Mesenteric fat pad (tissue), 1 donor: ENCODE measurements at regions not wholly inside any gene's neighbourhood (a gene's known extent, or its start where the extent isn't known, plus 50 kb on each side); places are given as distances from the start of the nearest gene placed in this dataset.
"Not testable (repeated sequence)": the region's sequence is repeated elsewhere in the genome, so short reads cannot be mapped to it uniquely, and the experiment has no call there.

Experiments
- DNase-seq: peaks from one replicate; pipeline ENCODE4 v3.0.0-alpha.2; 2020; ENCODE audit warnings: low spot score
- donor health status: DM: yes; HTN: yes; CAD: no.

GRCh38 chr4:188719794-188720193 is 580.6 kb downstream of the TRIML1 start:
- no peak for DNase-seq

DNA sequence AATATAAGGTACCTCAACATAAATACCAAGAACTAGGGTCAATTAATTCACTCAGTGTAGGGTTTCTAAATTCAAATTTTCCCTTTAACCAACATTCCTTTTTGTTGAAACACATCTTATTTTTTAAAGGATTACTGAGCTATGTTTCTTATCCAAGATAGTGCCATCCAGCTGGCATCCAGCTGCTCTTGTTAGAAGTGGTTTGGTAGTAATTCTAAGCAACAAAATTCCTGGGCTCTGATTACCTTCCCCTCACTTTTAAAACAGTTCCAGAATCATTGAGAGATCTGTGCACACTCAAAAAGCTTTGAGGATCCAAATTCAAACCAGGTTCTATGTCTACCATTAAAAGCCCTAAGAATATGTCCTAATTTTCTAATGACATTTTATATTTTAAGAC is 583.7 kb downstream of the TRIML1 start:
- DNase-seq = no peak

DNA sequence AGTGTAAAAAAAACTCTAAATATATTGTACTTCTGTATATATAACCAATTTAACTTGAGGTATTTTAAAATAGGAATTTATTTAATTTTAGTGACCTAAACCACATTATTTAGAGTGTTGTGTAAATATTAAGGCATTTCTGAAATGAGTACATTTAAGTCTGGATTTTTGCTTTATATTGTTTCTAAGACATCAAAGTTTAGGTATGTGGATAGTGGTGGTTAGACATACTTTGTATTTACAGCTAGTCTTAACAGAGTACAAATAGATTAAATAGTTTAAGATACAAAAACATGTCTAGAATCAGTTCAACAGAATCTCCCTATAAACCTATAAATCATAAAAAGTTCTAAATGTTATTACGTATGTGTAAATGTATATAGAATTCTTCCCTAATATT is 588.5 kb downstream of the TRIML1 start:
- DNase-seq = no peak

DNA sequence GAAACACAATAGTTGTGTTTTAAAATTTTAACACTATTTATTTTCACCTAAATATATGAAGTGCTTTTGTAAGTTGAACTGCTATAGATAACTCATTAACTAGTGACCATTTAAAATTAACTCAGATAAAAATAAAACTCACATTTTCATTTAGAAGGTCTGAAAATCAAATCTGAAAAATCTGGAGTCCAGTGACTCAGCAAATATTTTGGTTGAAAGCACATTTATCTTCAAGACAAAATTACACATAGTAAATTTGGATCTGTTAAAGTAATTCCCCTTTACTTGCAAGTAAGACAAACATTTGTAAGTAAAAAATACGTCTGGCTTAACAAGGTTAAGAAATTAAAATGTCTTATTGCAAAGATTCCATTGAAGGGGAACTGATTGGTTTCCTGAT is 589.1 kb downstream of the TRIML1 start:
- no peak for DNase-seq

- no peak for DNase-seq
Measured at GRCh38 chr4:188732131-188732530, 592.9 kb downstream of the TRIML1 start.

- DNase-seq = no peak
Measured at GRCh38 chr4:188735082-188735481, 595.8 kb downstream of the TRIML1 start.

GRCh38 chr4:188737251-188738002 is 598.2 kb downstream of the TRIML1 start:
- DNase-seq = no peak

DNA sequence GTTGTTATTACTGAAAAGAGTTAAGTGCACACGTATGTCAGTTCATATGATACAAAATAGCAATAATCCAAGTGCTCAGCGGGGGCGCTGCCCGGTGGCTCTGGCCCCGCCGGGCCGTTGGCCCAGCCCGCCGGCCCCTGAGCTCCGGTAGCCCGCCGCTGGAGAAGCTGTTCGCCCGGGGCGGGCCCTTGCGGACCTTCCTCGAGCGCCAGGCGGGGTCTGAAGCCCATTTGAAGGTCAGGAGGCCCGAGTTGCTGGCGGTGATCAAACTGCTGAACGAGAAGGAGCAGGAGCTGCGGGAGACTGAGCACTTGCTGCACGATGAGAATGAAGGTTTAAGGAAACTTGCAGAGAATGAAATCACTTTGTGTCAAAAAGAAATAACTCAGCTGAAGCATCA is 599.0 kb downstream of the TRIML1 start:
- DNase-seq = not testable (repeated sequence)

DNA sequence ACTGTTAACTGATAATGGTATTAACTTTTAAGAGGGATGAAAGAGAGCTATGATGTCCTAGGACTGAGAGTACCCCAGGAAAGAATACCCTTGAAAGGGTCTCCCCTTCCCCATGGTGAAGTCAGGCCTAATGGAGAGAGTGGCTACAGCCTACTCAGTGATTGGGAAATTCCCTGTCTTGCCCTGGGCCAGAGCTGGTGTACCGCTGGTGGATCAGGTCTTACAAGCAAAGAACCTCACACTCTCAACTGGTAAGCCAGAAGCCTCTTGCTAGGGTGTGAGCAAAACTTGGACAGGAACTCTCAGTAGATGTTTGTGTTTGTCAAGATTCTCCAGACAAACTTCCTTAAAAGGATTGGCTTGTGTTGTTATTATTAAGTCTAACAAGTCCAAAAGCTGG is 600.9 kb downstream of the TRIML1 start:
- not testable (repeated sequence) for DNase-seq

- DNase-seq = not testable (repeated sequence)
Measured at GRCh38 chr4:188740791-188741190, 601.5 kb downstream of the TRIML1 start.

- no peak for DNase-seq
Measured at GRCh38 chr4:188754372-188755002, 615.2 kb downstream of the TRIML1 start.

GRCh38 chr4:188767496-188767895 is 628.3 kb downstream of the TRIML1 start:
- no peak for DNase-seq

DNA sequence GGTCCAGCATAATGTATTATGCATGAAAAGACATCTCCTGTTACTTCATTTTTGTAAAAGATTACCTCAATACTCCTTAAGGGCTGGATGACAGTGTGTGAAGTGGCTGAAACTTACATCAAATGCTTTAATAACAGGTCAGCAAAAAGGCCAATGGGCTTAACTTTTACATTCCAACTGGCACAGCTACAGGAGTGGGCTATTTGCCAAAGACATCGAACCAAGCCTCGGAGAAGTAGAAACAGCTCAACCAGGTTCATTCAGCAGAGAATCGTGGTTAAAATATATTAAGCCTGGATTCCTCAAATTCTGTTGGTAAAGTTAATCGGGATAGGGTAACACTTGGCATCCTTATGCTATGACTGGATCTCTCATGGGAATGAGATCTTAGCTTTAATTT is 639.7 kb downstream of the TRIML1 start:
- no peak for DNase-seq

DNA sequence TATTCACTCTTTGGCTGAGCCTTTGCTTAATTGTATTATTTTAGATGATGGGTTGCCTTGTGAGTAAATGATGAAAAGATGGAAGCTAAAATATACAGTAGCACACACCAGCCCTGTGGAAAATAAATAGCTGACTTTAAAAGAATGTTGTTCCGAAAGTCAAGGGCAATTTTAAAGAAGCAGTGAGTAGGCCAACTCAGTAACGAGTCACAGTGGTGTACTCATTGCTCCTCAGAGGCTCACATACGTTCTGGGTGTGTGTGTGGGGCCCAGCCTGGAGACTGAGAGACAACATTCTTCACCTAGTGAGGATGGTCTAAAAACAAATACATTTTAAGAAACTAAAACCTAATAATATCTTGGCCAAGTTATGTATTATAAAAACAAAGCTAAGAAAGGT is 640.3 kb downstream of the TRIML1 start:
- DNase-seq = no peak

GRCh38 chr4:188780028-188780427 is 640.8 kb downstream of the TRIML1 start:
- DNase-seq = no peak

- no peak for DNase-seq
Measured at GRCh38 chr4:188780686-188781085, 641.4 kb downstream of the TRIML1 start.

- no peak for DNase-seq
Measured at GRCh38 chr4:188781655-188782054, 642.4 kb downstream of the TRIML1 start.

GRCh38 chr4:188783175-188783574 is 643.9 kb downstream of the TRIML1 start:
- no peak for DNase-seq

DNA sequence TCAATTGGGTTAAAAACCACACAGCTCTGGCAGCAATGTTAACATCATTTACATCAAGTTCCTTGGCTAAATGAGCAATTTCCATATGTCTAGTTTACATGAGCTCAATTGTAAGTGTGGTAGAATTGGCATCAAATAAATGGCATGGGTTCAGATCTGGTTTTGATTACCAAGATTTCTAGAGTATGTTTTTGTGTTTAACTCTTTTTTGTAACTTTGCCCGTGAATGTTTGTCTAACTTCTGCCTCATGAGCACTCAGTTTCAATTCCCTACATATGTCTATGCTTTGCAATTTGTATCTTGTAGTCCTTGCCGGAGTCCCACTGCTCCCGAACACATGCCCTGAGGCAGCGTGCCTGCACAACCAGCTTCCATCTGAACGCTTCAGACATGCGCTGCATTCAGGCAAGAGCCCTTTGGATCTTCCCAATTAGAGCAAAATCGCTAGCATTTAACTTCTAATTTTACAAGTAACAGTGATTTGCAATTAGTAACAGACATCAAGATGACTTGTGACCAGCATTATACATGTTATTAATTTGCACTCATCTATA is 644.4 kb downstream of the TRIML1 start:
- DNase-seq = no peak

GRCh38 chr4:188796600-188796999 is 657.4 kb downstream of the TRIML1 start:
- DNase-seq = not testable (repeated sequence)

- DNase-seq = not testable (repeated sequence)
Measured at GRCh38 chr4:188797011-188797410, 657.8 kb downstream of the TRIML1 start.

DNA sequence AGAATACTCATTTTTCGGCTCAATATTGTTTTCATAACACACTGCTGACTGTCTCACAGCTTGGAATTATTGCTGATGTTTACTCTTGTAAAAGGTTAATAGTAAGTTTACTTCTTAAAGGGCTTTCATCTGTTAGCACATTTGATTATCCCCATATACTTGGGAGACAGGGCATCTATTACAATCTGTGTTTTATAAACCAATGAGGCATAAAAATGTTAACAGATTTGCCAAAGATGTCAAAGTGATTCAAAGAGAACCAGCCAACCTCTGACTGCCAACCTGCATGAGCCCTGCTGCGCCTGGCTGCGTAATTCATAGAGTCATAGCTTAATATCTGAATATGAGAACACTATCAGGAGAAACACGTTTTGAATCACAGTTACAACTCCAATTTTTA is 665.6 kb downstream of the TRIML1 start:
- no peak for DNase-seq

DNA sequence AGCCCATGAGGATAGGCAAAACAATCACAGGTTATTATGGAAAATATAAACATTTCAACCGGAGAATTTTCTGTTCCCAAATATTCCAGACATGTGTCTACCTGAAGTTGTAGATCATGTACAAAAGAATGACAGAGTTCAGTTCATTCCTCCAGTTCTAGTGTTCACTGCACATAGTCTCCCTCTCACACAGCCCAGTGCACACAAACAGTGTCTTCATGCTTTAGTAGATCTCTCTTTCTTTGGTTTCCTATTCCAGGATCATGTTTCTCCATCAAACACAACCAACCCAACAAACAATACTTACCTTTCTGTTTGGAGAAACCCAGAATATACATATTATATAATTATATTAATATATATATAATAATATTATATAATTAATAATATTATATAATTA is 671.9 kb downstream of the TRIML1 start:
- DNase-seq = no peak
